AG09319 (cell line): ENCODE measurements at regions not wholly inside any gene's neighbourhood (a gene's known extent, or its start where the extent isn't known, plus 50 kb on each side); places are given as distances from the start of the nearest gene placed in this dataset.

Source experiments
- DNase-seq: peaks from one replicate; pipeline ENCODE4 v3.0.0-alpha.2; 2010; ENCODE audit warnings: low read depth; ENCODE audit errors: extremely low read depth
- CTCF ChIP-seq: IDR thresholded peaks from 2 replicates; pipeline ENCODE4 v1.5.1; 2011; ENCODE audit warnings: low read depth, mild to moderate bottlenecking, inconsistent platforms, low read length, moderate library complexity

- DNase-seq, result no peak
- TF ChIP-seq CTCF, result no peak
Measured at GRCh38 chr4:132228676-132229075, 920.4 kb upstream of the PCDH10 start.

GRCh38 chr4:132230025-132230424 lies 919.1 kb upstream of the PCDH10 start:
- no peak for TF ChIP-seq CTCF
- DNase-seq, result no peak

- DNase-seq, result no peak
Measured at GRCh38 chr4:132238697-132239096, 910.4 kb upstream of the PCDH10 start.

GRCh38 chr4:132240081-132240480 lies 909.0 kb upstream of the PCDH10 start:
- DNase-seq, result no peak
- TF ChIP-seq CTCF, result no peak

More at GRCh38 chr4:132238697-132239096, 910.4 kb upstream of the PCDH10 start:
- TF ChIP-seq CTCF, result no peak

GRCh38 chr4:132245319-132245718 lies 903.8 kb upstream of the PCDH10 start:
- TF ChIP-seq CTCF, result no peak
- no peak for DNase-seq

- DNase-seq, result no peak
- TF ChIP-seq CTCF, result no peak
Measured at GRCh38 chr4:132264176-132264575, 884.9 kb upstream of the PCDH10 start.

GRCh38 chr4:132266374-132266773 lies 882.7 kb upstream of the PCDH10 start:
- no peak for TF ChIP-seq CTCF

More at GRCh38 chr4:132266374-132266773, 882.7 kb upstream of the PCDH10 start:
- no peak for DNase-seq
